HG03565 (cell line): ENCODE measurements at regions not wholly inside any gene's neighbourhood (a gene's known extent, or its start where the extent isn't known, plus 50 kb on each side); places are given as distances from the start of the nearest gene placed in this dataset.

ENCODE experiments used
- ATAC-seq: cut with Tn5 transposase; IDR thresholded peaks from one replicate; pipeline ENCODE4 v1.9.1; 2021; ENCODE audit warnings: mild to moderate bottlenecking, moderate library complexity; ENCODE audit not compliant: unreplicated experiment

GRCh38 chr9:104417296-104417695 is 86.8 kb upstream of the OR13F1 start:
- no peak for ATAC-seq

GRCh38 chr9:104429031-104429546 is 75.0 kb upstream of the OR13F1 start:
- ATAC-seq = no peak

GRCh38 chr9:104435059-104435458 is 69.0 kb upstream of the OR13F1 start:
- ATAC-seq = no peak

- ATAC-seq = no peak
These were observed 56.0 kb upstream of the OR13F1 start for GRCh38 chr9:104448036-104448435.
